Upper lobe of right lung (tissue), 1 donor: ENCODE measurements at regions not wholly inside any gene's neighbourhood (a gene's known extent, or its start where the extent isn't known, plus 50 kb on each side); places are given as distances from the start of the nearest gene placed in this dataset.
"Not testable (repeated sequence)": the region's sequence is repeated elsewhere in the genome, so short reads cannot be mapped to it uniquely, and the experiment has no call there.

Source experiments
- ATAC-seq: fragments of 200-7000 bp; cut with Tn5 transposase; one replicate; pipeline ENCODE4 v1.9.1; 2020; ENCODE audit warnings: mild to moderate bottlenecking, moderate library complexity
- DNase-seq: peaks from one replicate; pipeline ENCODE4 v3.0.0-alpha.2; 2020
- H3K27ac ChIP-seq: fragments of 200-600 bp; one replicate; pipeline ENCODE4 v1.8.0; 2022
- H3K27me3 ChIP-seq: fragments of 200-600 bp; one replicate; pipeline ENCODE4 v1.8.0; 2022; ENCODE audit warnings: mild to moderate bottlenecking
- H3K36me3 ChIP-seq: fragments of 200-600 bp; one replicate; pipeline ENCODE4 v1.8.0; 2022
- H3K4me1 ChIP-seq: fragments of 200-600 bp; one replicate; pipeline ENCODE4 v1.8.0; 2022
- H3K4me3 ChIP-seq: fragments of 200-600 bp; one replicate; pipeline ENCODE4 v1.8.0; 2022; ENCODE audit warnings: mild to moderate bottlenecking
- H3K9me3 ChIP-seq: fragments of 200-600 bp; one replicate; pipeline ENCODE4 v1.8.0; 2022
- CTCF ChIP-seq: fragments of 200-600 bp; IDR thresholded peaks from one replicate; pipeline ENCODE4 v1.8.0; 2022; ENCODE audit warnings: antibody characterized with exemption
- intact Hi-C: fragments of 100-400 bp; cut with DNase I; formaldehyde crosslinking; loops from one replicate; pipeline ENCODE4 v1.11.0; 2022
- donor health status: DM: no; HTN: yes; CAD: no; lungs with severe emphysema.

GRCh38 chr20:50357783-50358161, 152.4 kb upstream of the PTPN1 start:
- intact Hi-C loops, result no loop called here
- Histone ChIP-seq H3K36me3 (no peaks in the 10 kb centered on the region), H3K4me1 (peaks cover 17% of the 10 kb centered on the region), H3K27ac (no peak overlapping the region), H3K9me3 (no peaks in the 10 kb centered on the region), H3K27me3 (no peaks in the 10 kb centered on the region), H3K4me3 (no peak overlapping the region)
- DNase-seq (no peak), ATAC-seq (no peak)
- no peak for TF ChIP-seq CTCF

- Histone ChIP-seq H3K27me3 (no peaks in the 10 kb centered on the region), H3K36me3 (no peaks in the 10 kb centered on the region), H3K9me3 (no peaks in the 10 kb centered on the region), H3K4me1 (peaks cover 17% of the 10 kb centered on the region), H3K4me3 (no peak overlapping the region), H3K27ac (no peak overlapping the region)
- no peak for DNase-seq
- ATAC-seq, result no peak
- intact Hi-C loops, result no loop called here
- TF ChIP-seq CTCF, result no peak
Observed at GRCh38 chr20:50358166-50358565, 152.0 kb upstream of the PTPN1 start.

GRCh38 chr20:50358971-50359370, 151.2 kb upstream of the PTPN1 start:
- DNase-seq (no peak), ATAC-seq (no peak)
- H3K4me3 ChIP-seq, result no peak overlapping the region
- peaks cover 11% of the 10 kb centered on the region for H3K4me1 ChIP-seq
- no peaks in the 10 kb centered on the region for H3K9me3 ChIP-seq
- no peak overlapping the region for H3K27ac ChIP-seq
- intact Hi-C loops, result no loop called here
- H3K36me3 ChIP-seq, result no peaks in the 10 kb centered on the region
- TF ChIP-seq CTCF, result no peak
- H3K27me3 ChIP-seq, result no peaks in the 10 kb centered on the region

GRCh38 chr20:50359607-50360217, 150.5 kb upstream of the PTPN1 start:
- Histone ChIP-seq H3K27ac (no peak overlapping the region), H3K36me3 (no peaks in the 10 kb centered on the region), H3K27me3 (no peaks in the 10 kb centered on the region), H3K4me3 (no peak overlapping the region), H3K4me1 (peaks cover 11% of the 10 kb centered on the region), H3K9me3 (no peaks in the 10 kb centered on the region)
- ATAC-seq (peak; percentile 26), DNase-seq (no peak)
- intact Hi-C loops, result no loop called here
- TF ChIP-seq CTCF, result no peak

- ATAC-seq, result peak; percentile 72
- peaks cover 11% of the 10 kb centered on the region for H3K4me1 ChIP-seq
- no peaks in the 10 kb centered on the region for H3K9me3 ChIP-seq
- no peaks in the 10 kb centered on the region for H3K36me3 ChIP-seq
- no peak for TF ChIP-seq CTCF
- H3K4me3 ChIP-seq, result no peak overlapping the region
- intact Hi-C loops, result no loop called here
- no peak overlapping the region for H3K27ac ChIP-seq
- DNase-seq, result peak; percentile 82
- H3K27me3 ChIP-seq, result no peaks in the 10 kb centered on the region
Observed at GRCh38 chr20:50360218-50360672, 149.9 kb upstream of the PTPN1 start.

GRCh38 chr20:50360921-50361320, 149.3 kb upstream of the PTPN1 start:
- TF ChIP-seq CTCF, result no peak
- Histone ChIP-seq H3K27ac (no peak overlapping the region), H3K9me3 (no peaks in the 10 kb centered on the region), H3K4me1 (peaks cover 11% of the 10 kb centered on the region), H3K36me3 (no peaks in the 10 kb centered on the region), H3K4me3 (no peak overlapping the region), H3K27me3 (no peaks in the 10 kb centered on the region)
- intact Hi-C loops, result no loop called here
- DNase-seq (no peak), ATAC-seq (no peak)

- H3K27ac ChIP-seq, DNase-seq, H3K27me3 ChIP-seq, H3K4me3 ChIP-seq, H3K9me3 ChIP-seq, H3K36me3 ChIP-seq, intact Hi-C loops, ATAC-seq: not testable (repeated sequence)
- peaks cover 11% of the 10 kb centered on the region for H3K4me1 ChIP-seq
Observed at GRCh38 chr20:50362177-50362576, 148.0 kb upstream of the PTPN1 start.
